CD4-positive, alpha-beta memory T cell (primary cell): ENCODE measurements at regions not wholly inside any gene's neighbourhood (a gene's known extent, or its start where the extent isn't known, plus 50 kb on each side); places are given as distances from the start of the nearest gene placed in this dataset.

ENCODE experiments used
- CTCF ChIA-PET: fragments of 350-600 bp; sonication (Branson Sonifier 250); formaldehyde crosslinking; loops from one replicate; lab custom pipeline; 2021; ENCODE audit warnings: inconsistent platforms; ENCODE audit not compliant: partially characterized antibody; lab: Charles Lee
- POLR2A ChIA-PET: fragments of 350-600 bp; sonication (Branson Sonifier 250); formaldehyde crosslinking; loops from one replicate; lab custom pipeline; 2021; ENCODE audit not compliant: partially characterized antibody; lab: Charles Lee
- DNase-seq, 5 donors: peaks; one replicate each; pipeline versions ENCODE4 v3.0.0 to v3.0.0-alpha.2; 2020 to 2022; ENCODE audit warnings: mixed read lengths in 1 of 5
- H3K27ac ChIP-seq: one replicate; pipeline ENCODE4 v1.7.0; 2013; ENCODE audit warnings: low read depth, low read length
- H3K27me3 ChIP-seq: 2 replicates; pipeline ENCODE4 v1.7.0; 2013; ENCODE audit warnings: mild to moderate bottlenecking, low read length, moderate library complexity; ENCODE audit not compliant: insufficient read depth
- H3K36me3 ChIP-seq: 2 replicates; pipeline ENCODE4 v1.7.0; 2013; ENCODE audit warnings: mild to moderate bottlenecking, low read length, moderate library complexity; ENCODE audit not compliant: insufficient read depth
- H3K4me1 ChIP-seq: 2 replicates; pipeline ENCODE4 v1.7.0; 2013; ENCODE audit warnings: mild to moderate bottlenecking, low read length, moderate library complexity; ENCODE audit not compliant: insufficient read depth
- H3K4me3 ChIP-seq, 2 donors: one replicate each; pipeline ENCODE4 v1.7.0; 2013; ENCODE audit warnings: low read length in 2 of 2, mild to moderate bottlenecking in 1 of 2
- H3K9me3 ChIP-seq, 2 donors: one replicate each; pipeline ENCODE4 v1.7.0; 2013; ENCODE audit warnings: low read length in 2 of 2, control low read depth in 1 of 2; ENCODE audit not compliant: control insufficient read depth in 1 of 2
- H3K27ac Mint-ChIP-seq, 7 donors: one replicate each; pipeline ENCODE4 v1.8.0; 2020 to 2021; ENCODE audit warnings: mixed read lengths in 7 of 7, mild to moderate bottlenecking in 6 of 7, inconsistent platforms in 3 of 7, moderate library complexity in 3 of 7
- H3K27me3 Mint-ChIP-seq, 2 donors: one replicate each; pipeline ENCODE4 v1.8.0; 2020 to 2021; ENCODE audit warnings: mixed read lengths in 2 of 2
- H3K36me3 Mint-ChIP-seq, 2 donors: one replicate each; pipeline ENCODE4 v1.8.0; 2020 to 2021; ENCODE audit warnings: mixed read lengths in 2 of 2, inconsistent platforms in 1 of 2, mild to moderate bottlenecking in 1 of 2
- H3K4me1 Mint-ChIP-seq, 4 donors: one replicate each; pipeline ENCODE4 v1.8.0; 2020 to 2021; ENCODE audit warnings: mixed read lengths in 4 of 4, mild to moderate bottlenecking in 1 of 4
- H3K4me3 Mint-ChIP-seq, 8 donors: one replicate each; pipeline ENCODE4 v1.8.0; 2020 to 2021; ENCODE audit warnings: mixed read lengths in 8 of 8, mild to moderate bottlenecking in 7 of 8, moderate library complexity in 6 of 8, inconsistent platforms in 3 of 8
- H3K9me3 Mint-ChIP-seq, 8 donors: one replicate each; pipeline ENCODE4 v1.8.0; 2020 to 2021; ENCODE audit warnings: mixed read lengths in 8 of 8, mild to moderate bottlenecking in 5 of 8, inconsistent platforms in 3 of 8, moderate library complexity in 1 of 8
- intact Hi-C: fragments of 100-400 bp; cut with micrococcal nuclease; formaldehyde crosslinking; loops from one replicate; pipeline ENCODE4 v1.15.1; 2023

- no peaks in the 10 kb centered on the region for H3K36me3 Mint-ChIP-seq
- no peak for DNase-seq
- H3K4me3 Mint-ChIP-seq = no peak overlapping the region
- Histone ChIP-seq H3K27ac (no peak overlapping the region), H3K27me3 (no peaks in the 10 kb centered on the region), H3K9me3 (no peaks in the 10 kb centered on the region), H3K4me1 (no peaks in the 10 kb centered on the region), H3K4me3 (no peak overlapping the region), H3K36me3 (no peaks in the 10 kb centered on the region)
- no peaks in the 10 kb centered on the region for H3K4me1 Mint-ChIP-seq
- peaks cover 0 to 13% (median 6%) of the 10 kb centered on the region in 8 donors for H3K9me3 Mint-ChIP-seq
- H3K27ac Mint-ChIP-seq = no peak overlapping the region
- ChIA-PET POLR2A (no interaction called here), CTCF (no interaction called here)
- H3K27me3 Mint-ChIP-seq = peaks cover 2 to 7% of the 10 kb centered on the region in 2 donors
- intact Hi-C loops = no loop called here
These were observed 148.5 kb upstream of the PDE10A start for GRCh38 chr6:165811512-165811911.

DNA sequence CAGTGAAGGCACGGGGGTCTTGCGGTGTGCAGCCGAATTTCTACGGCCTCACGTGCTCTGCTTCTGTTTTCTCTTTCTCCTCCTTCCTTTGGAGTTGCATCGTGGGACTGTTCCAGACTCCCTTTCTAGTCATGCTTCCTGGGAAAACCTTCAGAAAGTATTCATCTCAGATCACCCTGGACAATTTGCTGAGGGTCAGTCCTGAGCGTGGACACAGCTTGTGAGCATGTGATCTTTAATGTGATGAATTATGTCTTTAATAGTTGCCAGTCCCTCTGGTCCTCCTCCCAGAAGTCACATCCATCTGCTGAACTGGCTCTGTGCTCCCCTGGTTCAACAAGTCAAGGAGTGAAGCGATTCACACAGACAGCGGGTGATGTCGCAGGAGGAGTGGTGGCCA is 145.0 kb upstream of the PDE10A start:
- Histone ChIP-seq H3K27ac (no peak overlapping the region), H3K36me3 (no peaks in the 10 kb centered on the region), H3K4me1 (no peaks in the 10 kb centered on the region), H3K27me3 (no peaks in the 10 kb centered on the region), H3K4me3 (no peak overlapping the region), H3K9me3 (no peaks in the 10 kb centered on the region)
- ChIA-PET POLR2A (no interaction called here), CTCF (no interaction called here)
- no peaks in the 10 kb centered on the region for H3K36me3 Mint-ChIP-seq
- peak overlapping the region in 1 of 7 donors; percentile 50 for H3K27ac Mint-ChIP-seq
- no peak for DNase-seq
- H3K9me3 Mint-ChIP-seq = peaks cover 2 to 16% (median 6%) of the 10 kb centered on the region in 8 donors
- intact Hi-C loops = no loop called here
- H3K4me3 Mint-ChIP-seq = no peak overlapping the region
- peaks cover 0 to 4% (median 0%) of the 10 kb centered on the region in 4 donors for H3K4me1 Mint-ChIP-seq
- peaks cover 4 to 7% of the 10 kb centered on the region in 2 donors for H3K27me3 Mint-ChIP-seq

- H3K27ac Mint-ChIP-seq = no peak overlapping the region
These were observed 144.4 kb upstream of the PDE10A start for GRCh38 chr6:165807249-165807960.

GRCh38 chr6:165806126-165806810 is 143.2 kb upstream of the PDE10A start:
- Histone ChIP-seq H3K4me1 (no peaks in the 10 kb centered on the region), H3K27me3 (no peaks in the 10 kb centered on the region), H3K9me3 (no peaks in the 10 kb centered on the region), H3K4me3 (no peak overlapping the region), H3K36me3 (no peaks in the 10 kb centered on the region), H3K27ac (no peak overlapping the region)
- H3K27ac Mint-ChIP-seq = no peak overlapping the region
- H3K4me3 Mint-ChIP-seq = no peak overlapping the region
- H3K36me3 Mint-ChIP-seq = no peaks in the 10 kb centered on the region
- H3K4me1 Mint-ChIP-seq = peaks cover 0 to 4% (median 0%) of the 10 kb centered on the region in 4 donors
- DNase-seq = no peak
- intact Hi-C loops = no loop called here
- peaks cover 4 to 7% of the 10 kb centered on the region in 2 donors for H3K27me3 Mint-ChIP-seq
- ChIA-PET CTCF (no interaction called here), POLR2A (no interaction called here)
- H3K9me3 Mint-ChIP-seq = peaks cover 2 to 16% (median 5%) of the 10 kb centered on the region in 8 donors

More at GRCh38 chr6:165807249-165807960, 144.4 kb upstream of the PDE10A start:
- intact Hi-C loops = no loop called here
- H3K4me3 Mint-ChIP-seq = no peak overlapping the region
- H3K9me3 Mint-ChIP-seq = peaks cover 2 to 16% (median 6%) of the 10 kb centered on the region in 8 donors
- ChIA-PET CTCF (no interaction called here), POLR2A (no interaction called here)
- no peak overlapping the region for H3K4me3 ChIP-seq
- H3K27ac ChIP-seq = no peak overlapping the region
- H3K36me3 Mint-ChIP-seq = no peaks in the 10 kb centered on the region
- H3K9me3 ChIP-seq = no peaks in the 10 kb centered on the region
- H3K27me3 ChIP-seq = no peaks in the 10 kb centered on the region
- H3K27me3 Mint-ChIP-seq = peaks cover 4 to 7% of the 10 kb centered on the region in 2 donors
- peaks cover 0 to 4% (median 0%) of the 10 kb centered on the region in 4 donors for H3K4me1 Mint-ChIP-seq
- no peaks in the 10 kb centered on the region for H3K4me1 ChIP-seq
- no peaks in the 10 kb centered on the region for H3K36me3 ChIP-seq
- no peak for DNase-seq

DNA sequence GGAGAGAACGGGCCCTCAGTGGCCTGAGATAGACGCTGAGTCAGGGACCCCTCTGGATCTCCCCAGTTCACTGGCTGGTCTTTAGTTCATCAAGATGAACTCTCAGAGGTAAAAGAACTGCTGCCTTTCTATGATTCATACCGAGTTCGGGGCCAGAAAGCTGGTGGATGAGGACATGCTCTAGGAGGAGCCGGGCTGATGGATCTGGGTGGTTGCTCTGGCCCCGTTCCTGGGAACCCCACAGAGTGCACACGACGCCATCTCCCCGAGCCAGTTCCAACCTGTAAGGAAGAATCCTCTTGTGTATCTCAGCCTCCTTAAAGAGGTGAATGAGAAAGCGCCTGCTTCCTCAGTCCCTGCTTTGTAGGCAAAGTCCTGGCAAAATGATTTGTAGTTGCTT is 142.6 kb upstream of the PDE10A start:
- no peaks in the 10 kb centered on the region for H3K36me3 Mint-ChIP-seq
- POLR2A ChIA-PET = no interaction called here

DNA sequence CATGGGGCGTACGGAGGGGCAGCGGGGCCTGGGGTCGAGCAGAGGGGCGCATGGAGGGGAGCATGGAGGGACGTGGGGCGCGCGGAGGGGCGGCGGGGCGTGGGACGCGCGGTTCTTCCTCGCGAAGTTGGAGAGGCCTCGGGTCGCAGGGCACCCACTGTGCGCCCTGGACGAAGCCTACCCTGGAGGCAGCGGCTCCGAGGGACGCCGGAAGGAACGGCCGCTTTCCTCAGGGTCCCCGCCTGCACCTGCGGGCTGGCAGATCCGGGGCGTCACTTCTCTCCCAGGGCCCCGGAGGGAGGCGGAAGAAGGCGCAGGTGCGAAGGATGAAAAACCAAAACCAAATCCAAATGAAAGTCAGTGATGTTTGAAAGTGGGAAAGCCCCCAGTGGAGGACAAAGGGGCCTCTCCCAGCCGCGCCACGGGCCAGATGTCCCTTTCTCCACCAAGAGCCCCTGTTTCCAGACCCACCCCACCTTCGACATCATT is 142.1 kb upstream of the PDE10A start:
- no peaks in the 10 kb centered on the region for H3K36me3 Mint-ChIP-seq
- H3K4me3 ChIP-seq = no peak overlapping the region
- no peaks in the 10 kb centered on the region for H3K27me3 ChIP-seq
- H3K4me1 ChIP-seq = no peaks in the 10 kb centered on the region
- no peak overlapping the region for H3K4me3 Mint-ChIP-seq
- H3K27ac Mint-ChIP-seq = no peak overlapping the region
- POLR2A ChIA-PET = no interaction called here
- H3K9me3 ChIP-seq = no peaks in the 10 kb centered on the region
- H3K36me3 ChIP-seq = no peaks in the 10 kb centered on the region
- no peak overlapping the region for H3K27ac ChIP-seq
- CTCF ChIA-PET = no interaction called here
- H3K4me1 Mint-ChIP-seq = peaks cover 0 to 4% (median 0%) of the 10 kb centered on the region in 4 donors
- intact Hi-C loops = no loop called here
- no peak for DNase-seq
- H3K27me3 Mint-ChIP-seq = peaks cover 2 to 7% of the 10 kb centered on the region in 2 donors
- peaks cover 0 to 10% (median under 1%) of the 10 kb centered on the region in 8 donors for H3K9me3 Mint-ChIP-seq

More for the DNA sequence above, 142.6 kb upstream of the PDE10A start:
- no peaks in the 10 kb centered on the region for H3K36me3 ChIP-seq
- no peaks in the 10 kb centered on the region for H3K4me1 ChIP-seq
- Mint-ChIP-seq H3K27me3 (peaks cover 3 to 7% of the 10 kb centered on the region in 2 donors), H3K9me3 (peaks cover 0 to 15% (median 4%) of the 10 kb centered on the region in 8 donors), H3K4me1 (peaks cover 0 to 4% (median 0%) of the 10 kb centered on the region in 4 donors), H3K4me3 (no peak overlapping the region), H3K27ac (no peak overlapping the region)
- CTCF ChIA-PET = no interaction called here
- no peaks in the 10 kb centered on the region for H3K27me3 ChIP-seq
- H3K9me3 ChIP-seq = no peaks in the 10 kb centered on the region
- H3K4me3 ChIP-seq = no peak overlapping the region
- DNase-seq = no peak
- intact Hi-C loops = no loop called here
- no peak overlapping the region for H3K27ac ChIP-seq

- H3K36me3 Mint-ChIP-seq = no peaks in the 10 kb centered on the region
These were observed 141.5 kb upstream of the PDE10A start for GRCh38 chr6:165804331-165805066.

More at GRCh38 chr6:165804331-165805066, 141.5 kb upstream of the PDE10A start:
- Mint-ChIP-seq H3K27ac (no peak overlapping the region), H3K4me3 (no peak overlapping the region), H3K4me1 (peaks cover 0 to 4% (median 0%) of the 10 kb centered on the region in 4 donors), H3K27me3 (peaks cover 2 to 7% of the 10 kb centered on the region in 2 donors), H3K9me3 (peaks cover 0 to 8% (median 0%) of the 10 kb centered on the region in 8 donors)
- H3K4me3 ChIP-seq = no peak overlapping the region
- H3K4me1 ChIP-seq = no peaks in the 10 kb centered on the region
- ChIA-PET POLR2A (no interaction called here), CTCF (no interaction called here)
- no peak for DNase-seq
- no peaks in the 10 kb centered on the region for H3K27me3 ChIP-seq
- H3K9me3 ChIP-seq = no peaks in the 10 kb centered on the region
- intact Hi-C loops = no loop called here
- no peak overlapping the region for H3K27ac ChIP-seq
- no peaks in the 10 kb centered on the region for H3K36me3 ChIP-seq
